ENCODE measurements at regions not wholly inside any gene's neighbourhood (a gene's known extent, or its start where the extent isn't known, plus 50 kb on each side); places are given as distances from the start of the nearest gene placed in this dataset.

DNA sequence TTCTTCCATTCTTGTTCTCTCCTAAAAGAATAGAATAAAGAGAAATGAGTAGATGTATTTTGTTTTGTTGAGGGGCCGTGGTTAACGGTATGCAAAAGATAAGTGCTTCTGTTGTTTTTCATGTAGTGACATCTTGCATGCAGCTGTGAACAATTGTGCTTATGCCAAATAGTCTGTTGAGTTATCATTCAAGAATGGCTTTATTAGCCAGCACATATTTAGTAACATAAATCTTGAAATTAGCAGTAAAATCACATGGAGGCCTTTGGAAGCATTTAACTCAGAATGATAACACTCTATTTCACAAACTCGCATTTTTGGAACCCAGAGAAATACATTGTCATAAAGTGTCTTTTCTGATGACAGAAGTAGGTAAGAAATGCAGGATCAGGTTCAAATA, 1772.0 kb upstream of the FLRT2 start:
- peak; percentile 9 for DNase-seq

DNA sequence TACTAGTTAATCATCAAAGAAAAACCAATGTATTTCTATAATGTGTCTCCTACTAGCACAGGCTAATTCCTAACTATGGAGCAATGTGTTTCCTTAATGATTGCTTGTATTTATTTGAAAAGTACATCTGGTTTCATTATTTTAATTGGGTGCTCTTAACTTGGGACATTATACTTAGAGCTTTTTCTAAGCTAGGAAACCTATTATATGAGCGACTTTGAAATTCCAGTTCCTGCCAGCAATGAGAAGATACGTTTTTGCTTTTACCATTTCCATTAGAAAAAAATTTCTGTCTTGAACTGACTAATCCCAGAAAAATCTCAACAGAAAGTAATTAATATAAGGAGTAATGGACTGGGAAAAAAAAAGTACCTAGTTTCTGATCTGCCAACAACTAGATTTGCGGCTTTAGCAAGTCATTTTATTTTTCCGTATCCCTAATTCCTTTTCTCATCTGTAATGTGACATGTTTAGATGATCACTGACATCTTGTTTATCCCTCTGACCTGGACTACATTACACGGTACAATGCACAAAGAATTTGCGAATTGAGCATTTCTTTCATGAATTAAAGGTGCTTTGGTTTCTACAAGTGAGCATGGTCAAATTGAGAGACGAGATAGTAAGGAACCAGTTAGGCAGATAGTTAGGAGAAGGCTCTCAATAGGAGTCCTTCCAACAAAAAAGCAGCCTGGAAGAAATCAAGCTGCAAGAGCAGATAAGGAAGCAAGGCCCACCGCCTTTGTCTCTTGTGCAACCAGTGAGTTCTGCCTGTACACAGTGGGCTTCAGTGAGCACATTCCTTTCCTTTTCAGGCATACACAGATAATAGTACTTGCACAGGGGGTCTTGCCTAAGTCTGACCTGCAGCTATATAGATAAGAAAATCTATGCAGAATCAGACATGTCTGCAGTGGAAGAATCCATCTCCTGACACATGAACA, 1765.0 kb upstream of the FLRT2 start:
- DNase-seq: no peak

DNA sequence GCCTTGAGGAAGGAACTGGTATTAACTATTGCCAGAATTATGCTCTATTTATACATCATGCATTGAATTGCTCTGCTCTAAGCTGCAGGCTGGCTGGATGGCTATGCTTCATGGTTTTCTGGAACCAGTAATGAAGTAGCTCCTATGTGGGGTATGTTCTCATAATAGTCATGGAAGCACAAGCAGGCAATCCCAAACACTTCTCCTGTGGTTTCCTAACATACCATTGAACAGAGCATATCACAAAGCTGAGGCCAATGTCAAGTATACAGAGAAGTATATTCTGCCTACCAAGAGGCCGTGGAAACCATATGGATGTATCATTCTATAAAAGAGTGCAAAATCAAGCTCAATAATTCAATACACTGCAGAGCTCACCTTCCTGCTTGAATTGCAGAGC, 1752.4 kb upstream of the FLRT2 start:
- peak; percentile 9 for DNase-seq

DNA sequence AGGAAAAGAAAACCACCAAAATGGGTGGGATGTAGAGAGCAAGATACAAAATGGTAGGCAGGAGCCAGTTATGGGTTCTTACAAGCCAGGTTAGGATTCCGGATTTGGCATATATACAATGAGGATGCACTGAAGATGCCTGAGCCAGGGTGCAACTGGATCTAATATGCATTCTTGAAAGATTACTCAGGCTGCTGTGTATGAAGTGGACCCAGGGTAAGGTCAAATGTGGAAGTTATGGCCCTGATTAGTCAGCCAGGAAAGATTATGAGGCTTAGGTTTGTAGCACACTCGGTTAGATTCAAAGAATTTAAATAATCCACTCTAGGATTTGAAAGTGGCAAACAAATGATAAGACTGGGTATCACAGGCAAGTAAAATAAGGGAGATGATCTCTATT, 1750.7 kb upstream of the FLRT2 start:
- DNase-seq: peak; percentile 79

DNA sequence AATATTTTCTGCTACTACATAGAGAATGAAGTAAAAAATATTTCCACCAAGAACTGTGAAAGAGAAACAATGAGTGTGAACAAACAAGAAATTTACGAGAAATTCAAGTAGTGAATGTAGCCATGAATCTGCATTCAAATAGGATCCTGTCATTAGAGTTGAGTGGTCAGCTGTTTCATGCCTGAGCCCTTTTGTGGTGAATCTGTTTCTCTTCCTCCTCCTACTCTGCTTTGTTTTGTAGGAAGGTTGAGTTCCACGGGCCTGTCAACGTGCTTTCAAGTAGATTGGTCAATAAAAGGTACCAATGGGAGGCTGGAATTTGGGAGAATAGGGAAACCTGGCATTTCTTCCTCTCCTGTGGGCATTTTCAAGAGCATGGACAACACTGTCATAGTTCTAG, 1749.6 kb upstream of the FLRT2 start:
- DNase-seq: no peak

DNA sequence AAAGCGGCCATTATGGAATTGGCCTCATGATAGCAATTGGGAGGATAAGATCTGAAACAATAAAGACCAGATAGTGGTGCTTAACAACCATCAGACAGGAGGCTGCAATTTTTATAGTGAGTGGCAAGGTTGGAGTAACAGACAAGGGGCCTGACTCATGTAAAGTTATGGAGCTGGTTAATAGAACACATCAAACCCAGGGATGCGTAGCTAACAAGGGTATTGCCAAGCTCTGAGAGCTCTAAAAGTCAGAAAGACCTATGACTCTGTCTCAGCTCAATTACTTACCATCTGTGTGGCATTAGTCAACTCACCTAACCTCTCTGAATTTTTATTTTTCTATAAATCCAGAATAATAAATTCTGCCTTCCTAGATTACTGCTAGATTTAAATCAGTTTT, 1731.5 kb upstream of the FLRT2 start:
- DNase-seq: no peak

DNA sequence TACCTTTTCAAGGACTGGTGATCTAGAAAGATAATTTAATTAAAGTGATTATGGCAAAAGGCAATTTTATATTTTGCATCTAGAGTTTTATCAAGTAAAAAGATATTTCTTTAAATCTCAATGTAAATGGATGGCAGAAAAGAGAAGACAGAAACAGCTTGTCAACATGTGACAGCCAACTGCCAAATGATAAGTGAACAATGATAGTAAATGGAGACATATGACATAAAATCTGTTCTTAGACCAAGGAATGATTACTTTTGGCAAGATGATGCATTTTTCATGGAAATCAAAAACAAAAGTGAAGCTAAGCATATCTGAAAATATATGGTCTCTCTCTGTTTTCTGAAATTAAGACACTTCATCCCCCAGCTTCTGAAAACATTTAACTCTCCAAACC, 1730.7 kb upstream of the FLRT2 start:
- no peak for DNase-seq

DNA sequence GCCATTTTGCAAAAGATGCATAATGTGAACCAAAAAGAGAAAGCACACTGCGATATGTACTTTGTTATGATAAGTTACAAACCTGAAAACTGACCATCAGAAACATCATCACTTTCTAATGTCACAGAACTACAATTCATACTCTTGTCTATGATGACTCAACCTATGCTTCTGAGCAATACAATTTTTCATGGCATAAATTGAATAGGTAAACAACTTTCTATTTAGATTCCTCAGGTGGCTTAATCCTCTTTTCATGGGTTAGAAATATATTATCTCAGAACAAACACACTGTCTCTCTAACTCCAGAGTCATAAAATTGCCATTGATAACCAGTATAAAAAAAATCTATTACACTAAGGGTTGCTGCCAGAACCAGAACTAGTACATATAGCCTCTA, 1715.0 kb upstream of the FLRT2 start:
- no peak for DNase-seq

DNA sequence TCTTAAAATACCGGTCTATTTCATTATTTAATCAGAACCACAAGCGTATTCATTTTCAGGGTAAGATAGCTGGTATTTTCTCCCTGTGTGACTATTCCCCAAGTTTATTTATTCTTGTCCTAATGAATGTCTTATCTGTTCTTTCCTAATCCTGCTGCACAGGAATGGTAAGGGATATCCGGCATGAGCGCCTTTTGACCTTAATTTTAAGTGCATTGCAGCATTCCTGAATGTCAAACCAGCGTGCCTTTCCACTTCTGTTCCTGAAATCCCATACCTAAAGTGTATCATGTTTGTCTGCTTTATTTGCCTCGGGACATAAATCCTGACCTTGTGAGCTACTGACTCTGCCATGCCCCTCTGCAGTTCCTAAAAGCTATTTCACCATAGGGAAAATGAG, 1713.2 kb upstream of the FLRT2 start:
- DNase-seq: no peak

DNA sequence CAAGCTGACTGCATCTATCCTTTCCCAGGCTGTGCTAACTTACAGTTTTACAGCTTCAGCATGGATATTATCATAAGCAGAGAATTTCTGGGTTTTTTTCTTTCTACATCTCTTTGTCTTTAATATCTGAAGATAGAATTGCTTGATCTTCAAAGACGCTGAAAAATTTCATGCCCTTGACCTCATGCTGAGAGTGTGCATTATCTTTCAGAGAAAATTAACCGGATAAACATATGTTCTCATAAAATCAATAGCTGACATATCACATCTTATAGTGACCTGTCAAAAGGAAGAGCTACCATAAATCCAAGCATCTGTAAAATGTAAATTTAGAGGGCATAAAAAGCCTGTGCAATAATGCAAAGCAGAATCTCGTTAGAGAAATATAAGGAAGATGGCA, 1704.1 kb upstream of the FLRT2 start:
- no peak for DNase-seq

DNA sequence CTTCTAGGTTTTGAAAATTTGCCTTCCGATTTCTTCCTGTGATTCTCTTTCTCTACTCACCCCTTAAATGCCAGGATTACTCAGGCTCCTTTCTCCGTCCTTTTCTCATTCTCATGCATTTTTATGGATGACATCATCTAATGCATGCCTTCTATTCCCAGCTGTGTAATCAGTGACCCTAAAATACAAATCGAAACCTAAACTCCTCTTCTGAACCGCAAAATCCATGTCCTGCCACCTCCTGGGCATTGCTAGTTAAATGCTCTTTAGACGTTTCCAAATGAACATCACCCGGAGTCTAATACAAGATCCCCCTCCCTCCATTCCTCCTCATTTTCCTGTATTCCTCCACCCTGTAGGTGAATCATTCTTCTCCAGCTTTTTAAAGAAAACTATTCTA, 1703.1 kb upstream of the FLRT2 start:
- peak; percentile 82 for DNase-seq

DNA sequence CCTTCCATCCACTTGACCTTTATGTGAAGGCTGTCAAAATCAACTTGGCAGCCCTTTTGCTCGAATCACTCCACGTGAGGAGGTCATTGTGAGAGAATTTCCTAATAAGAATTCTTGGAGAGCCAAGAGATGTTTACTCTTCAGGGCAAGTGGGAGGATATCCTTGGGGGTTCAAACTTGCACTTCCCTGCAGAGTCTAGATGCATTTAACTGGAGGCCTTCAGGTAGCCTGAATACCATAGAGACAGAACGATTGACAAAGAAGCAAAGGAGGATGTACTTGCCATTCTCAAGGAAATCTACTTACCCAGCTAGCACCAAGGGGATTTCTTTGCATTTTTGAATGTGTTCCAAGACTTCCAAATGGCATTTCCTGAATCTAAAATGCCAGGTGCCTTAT, 1702.6 kb upstream of the FLRT2 start:
- DNase-seq: peak; percentile 6

DNA sequence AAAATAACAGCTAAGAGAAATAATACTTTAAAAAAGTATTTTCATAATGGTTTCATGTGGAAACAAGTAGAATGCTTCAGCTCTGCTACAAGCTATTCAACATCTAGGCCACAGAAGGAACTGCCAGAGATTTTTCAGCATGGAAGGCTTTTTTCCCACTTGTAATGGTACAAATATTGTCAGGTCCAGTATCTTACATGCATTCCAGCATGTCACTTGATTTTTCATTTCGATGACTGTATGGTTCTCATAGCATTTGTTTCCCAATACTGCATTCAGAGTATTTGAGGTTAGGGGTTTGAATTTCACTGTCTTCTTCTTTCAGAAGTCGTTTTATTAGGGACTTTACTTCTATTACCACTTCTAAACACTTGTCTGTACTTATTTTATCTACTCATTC, 1701.5 kb upstream of the FLRT2 start:
- peak; percentile 40 for DNase-seq

DNA sequence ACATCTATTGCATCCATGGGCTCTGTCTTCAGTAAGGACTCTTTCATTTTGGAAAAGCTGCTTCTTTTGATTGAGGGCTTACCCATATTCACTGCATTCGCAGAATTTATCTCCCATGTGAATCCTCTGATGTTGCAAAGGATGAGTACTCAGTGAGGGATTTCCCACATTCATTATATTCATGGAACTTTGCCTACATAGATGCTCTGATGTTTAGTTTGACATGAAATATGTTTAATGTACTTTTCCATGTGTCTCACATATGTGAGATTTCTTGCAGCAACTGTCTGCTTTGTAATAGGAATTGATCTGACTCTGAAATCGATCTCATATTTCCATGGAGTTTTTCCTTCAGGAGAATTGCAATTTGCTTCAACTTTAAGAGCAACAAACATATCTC, 1699.6 kb upstream of the FLRT2 start:
- no peak for DNase-seq

DNA sequence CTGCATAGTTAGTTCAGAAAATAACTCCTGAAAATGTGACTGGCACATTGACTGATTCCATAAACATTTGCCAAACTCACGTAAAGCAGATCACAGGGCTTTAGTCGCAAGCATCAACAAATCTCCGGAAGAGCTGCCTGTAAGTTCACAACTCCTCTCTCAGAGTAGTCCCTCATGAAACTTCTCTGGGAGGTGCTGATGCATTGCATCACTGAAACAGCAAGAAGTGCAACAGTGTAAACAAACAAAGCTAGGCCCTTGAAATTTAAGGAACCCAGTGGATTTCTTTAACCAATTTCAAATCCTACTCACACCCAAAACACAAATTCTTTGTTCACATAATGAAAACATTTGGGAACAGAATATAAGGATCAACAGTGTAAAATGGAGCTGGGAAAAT, 1691.7 kb upstream of the FLRT2 start:
- DNase-seq: no peak

DNA sequence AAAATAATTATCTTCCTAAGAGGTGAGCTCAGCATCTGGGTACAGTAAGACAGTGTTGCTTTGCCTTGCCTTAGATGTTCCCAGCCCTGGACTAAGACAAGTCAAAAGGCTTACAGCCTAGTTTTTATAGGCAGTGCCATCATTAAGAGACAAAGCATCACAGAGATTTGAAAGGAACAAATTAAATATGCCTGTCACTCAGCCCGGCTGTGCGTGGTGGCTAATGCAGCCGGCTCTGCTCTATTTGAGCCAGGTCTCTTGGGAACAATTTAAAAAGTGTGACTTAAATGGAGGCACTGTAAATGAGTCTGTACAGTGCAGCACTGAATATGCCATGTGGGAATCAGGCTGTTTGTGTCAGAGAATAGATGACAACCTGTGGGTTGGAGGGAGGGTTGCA, 1687.4 kb upstream of the FLRT2 start:
- no peak for DNase-seq

DNA sequence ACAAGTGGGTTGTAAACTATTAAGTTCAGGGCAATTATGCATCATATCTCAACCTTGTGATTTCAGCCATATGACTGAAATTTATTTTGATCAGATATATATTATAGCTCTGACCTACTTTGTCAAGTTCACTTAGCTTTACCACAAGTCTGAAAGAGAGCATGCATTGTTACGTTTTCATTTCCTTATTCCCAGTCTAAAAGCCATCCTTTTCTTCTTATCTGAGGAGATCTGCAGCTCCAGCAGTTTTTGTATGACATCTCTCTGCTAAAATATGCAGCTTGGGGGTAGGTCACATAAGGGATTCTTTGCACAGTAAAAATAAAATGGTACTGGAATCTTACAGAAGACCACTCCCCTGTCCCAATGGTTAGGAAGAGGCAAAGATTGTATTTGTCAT, 1682.8 kb upstream of the FLRT2 start:
- DNase-seq: no peak

DNA sequence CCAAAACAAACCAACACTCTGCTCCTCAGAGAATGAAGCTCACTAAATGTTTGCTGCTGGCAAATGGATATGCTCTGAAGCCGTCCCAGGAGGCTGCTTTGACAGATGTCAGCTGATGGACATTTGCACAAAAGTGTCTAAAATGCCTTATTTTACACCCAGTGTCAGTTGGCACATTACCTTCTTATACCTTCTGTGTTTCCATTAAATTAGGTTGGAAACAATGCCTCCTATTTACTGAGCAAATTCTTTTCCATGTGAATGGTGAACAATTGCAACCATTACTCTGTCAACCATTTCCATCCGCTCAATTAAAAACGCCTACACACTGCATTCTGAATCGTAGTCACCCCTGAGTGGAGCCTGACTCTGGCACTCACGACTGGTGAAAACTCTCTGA, 1679.9 kb upstream of the FLRT2 start:
- DNase-seq: no peak

DNA sequence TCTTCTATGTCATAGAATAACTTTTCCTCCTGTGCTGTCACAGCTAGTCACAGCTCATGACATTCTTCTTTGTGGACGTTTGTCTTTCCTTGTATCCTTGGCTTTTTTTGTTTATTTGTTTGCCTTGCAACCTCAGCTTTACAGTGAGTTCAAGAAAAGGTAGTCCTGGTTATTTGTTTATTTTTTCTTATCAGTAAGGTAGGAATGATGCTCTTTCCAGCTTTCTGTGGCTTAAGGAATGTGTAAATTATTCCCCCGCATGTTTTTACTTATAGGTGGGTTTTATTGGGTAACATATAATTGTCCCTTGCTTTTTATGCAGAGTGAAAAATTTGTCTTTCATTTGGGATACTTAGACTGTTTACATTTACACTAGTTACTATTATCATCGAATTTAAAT, 1673.6 kb upstream of the FLRT2 start:
- no peak for DNase-seq

DNA sequence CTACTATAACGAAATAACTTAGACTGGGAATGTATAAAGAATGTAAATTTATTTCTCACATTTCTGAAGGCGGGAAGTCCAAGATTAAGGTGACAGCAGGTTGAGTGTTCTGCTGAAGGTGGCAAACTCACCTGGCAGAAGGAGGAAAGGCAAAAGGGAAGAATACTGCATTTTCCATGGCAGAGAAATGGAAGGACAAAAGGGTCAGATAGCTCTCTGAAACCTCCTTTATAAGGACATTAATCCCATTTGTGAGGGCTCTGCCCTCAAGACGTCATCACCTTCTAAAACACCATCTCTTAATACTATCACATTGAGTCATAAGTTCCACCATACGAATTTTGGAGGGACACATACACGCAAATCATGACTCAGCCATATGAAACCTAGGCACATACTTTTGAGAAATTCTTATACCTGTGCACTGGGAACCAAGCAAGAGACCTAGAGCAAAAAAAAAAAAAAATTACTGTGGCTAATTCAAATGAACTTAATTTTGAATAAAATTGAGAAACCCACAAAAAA, 1669.3 kb upstream of the FLRT2 start:
- DNase-seq: no peak

DNA sequence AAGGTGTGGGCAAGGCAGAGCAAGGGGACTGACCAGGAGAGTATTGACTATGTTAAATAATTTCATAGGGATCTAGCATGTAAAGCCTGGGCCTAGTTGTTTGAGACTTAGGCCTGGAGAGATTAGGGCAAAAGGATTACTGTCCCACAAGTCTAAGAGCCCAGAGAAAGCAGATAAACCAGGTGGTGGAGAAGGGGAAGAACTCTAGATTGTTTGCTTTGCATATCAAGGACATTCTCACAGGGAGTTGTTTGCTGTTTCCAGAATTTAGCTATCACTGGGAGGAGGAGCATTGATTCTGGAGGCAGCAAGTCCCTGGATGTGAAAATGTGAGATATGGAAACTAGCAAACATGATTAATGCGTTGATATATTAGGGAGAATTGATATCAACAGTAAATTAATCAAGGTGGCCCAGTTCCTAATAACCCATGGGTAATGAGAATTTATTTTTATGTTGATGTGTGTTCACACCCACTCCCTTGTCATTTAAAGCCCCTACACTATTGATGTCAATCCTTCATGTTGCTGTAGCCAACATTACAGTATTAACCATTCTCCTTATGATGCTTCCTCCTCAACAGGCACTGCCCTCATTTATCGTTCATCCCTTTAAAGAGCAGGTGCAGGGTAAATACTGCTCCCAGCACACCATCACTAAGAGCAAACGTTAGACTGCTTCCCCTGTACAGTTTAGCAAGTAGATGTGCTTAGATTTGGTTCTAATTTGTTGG, 1666.7 kb upstream of the FLRT2 start:
- DNase-seq: no peak

DNA sequence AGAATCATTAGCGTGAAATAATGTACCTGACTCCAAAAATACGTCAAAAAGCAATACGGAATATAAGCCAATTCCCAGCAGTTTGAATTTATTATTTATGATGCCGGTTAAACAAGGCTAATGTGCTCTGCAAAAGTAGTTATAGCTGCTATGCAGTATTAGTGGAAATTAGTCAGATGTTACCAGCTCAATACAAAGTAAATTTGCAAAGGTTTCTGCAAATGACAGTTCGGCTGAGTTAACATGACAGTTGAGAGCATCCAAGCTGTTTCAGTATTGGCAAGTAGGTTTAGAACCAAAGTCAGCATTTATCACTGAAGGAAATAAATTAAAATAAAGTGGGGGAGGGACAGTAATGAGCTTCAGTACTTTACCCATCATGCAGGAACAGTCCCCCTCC, 1665.8 kb upstream of the FLRT2 start:
- DNase-seq: no peak

DNA sequence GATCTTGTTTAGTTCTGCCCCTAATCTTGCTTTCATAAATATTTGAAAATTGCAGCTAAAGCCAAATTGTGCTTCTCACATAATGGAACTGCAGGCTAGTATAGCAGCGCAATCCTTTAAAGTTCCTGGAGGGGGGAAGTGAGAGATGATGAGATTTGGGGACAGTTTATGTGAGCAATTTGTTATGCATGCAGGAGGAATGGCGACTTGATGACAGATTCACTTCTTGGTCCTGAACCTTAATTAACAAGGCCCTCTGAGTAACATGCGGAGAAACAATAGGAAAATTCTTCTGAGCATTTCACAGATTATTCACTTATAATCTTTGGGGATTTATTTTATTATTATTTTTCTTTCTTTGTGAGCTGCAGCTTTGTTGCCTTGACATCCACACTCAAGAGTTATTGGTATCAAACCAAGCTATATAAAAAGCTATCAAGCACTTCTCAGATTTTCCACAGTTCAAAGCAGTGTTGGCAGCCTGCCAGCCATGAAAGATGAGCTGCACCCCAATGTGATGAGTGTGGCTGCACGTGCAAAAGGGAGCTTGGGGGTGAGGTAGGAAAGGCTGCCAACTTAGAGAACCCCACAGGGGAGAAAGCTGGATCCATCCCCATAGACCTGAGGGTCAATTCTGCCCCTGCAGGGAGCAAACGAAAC, 1662.2 kb upstream of the FLRT2 start:
- peak; percentile 1 for DNase-seq

Data from fibroblast of skin of back (primary cell).